ENCODE measurements at regions not wholly inside any gene's neighbourhood (a gene's known extent, or its start where the extent isn't known, plus 50 kb on each side); places are given as distances from the start of the nearest gene placed in this dataset.

- H3K9me3 ChIP-seq: no peaks in the 10 kb centered on the region
- H3K4me1 ChIP-seq: no peaks in the 10 kb centered on the region
- no peak overlapping the region for H3K27ac ChIP-seq
- no peaks in the 10 kb centered on the region for H3K36me3 ChIP-seq
- no peak overlapping the region for H3K4me3 ChIP-seq
- H3K27me3 ChIP-seq: no peaks in the 10 kb centered on the region
- TF ChIP-seq CTCF (IDR thresholded peaks at IDR 0.05): no peak
- TF ChIP-seq POLR2A (IDR thresholded peaks at IDR 0.05): no peak
- no peak for DNase-seq
Measured at GRCh38 chr3:70824773-70825172, 512.3 kb upstream of the MDFIC2 start.

DNA sequence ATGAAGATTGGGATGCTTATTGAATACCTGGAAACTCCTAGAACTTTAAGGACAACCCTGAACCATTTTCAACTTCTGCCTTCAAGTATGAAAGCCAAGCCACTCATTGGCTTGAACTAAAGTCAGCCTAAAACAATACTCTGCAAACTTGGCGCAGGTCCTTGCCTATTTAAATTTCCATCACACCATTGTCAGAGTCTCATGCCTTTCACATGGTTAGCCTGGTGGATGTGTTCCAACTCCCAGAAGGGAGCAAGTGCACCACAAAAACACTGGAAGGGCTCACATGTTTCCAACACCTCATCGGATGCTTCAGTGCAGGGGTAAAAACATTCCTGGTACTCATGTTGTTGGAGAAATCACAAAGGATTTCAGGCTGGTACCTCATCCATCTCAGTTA, 511.6 kb upstream of the MDFIC2 start:
- no peak for DNase-seq
- Histone ChIP-seq H3K4me3 (no peak overlapping the region), H3K27me3 (no peaks in the 10 kb centered on the region), H3K4me1 (no peaks in the 10 kb centered on the region), H3K9me3 (no peaks in the 10 kb centered on the region), H3K27ac (no peak overlapping the region), H3K36me3 (no peaks in the 10 kb centered on the region)
- TF ChIP-seq POLR2A (IDR thresholded peaks at IDR 0.05) (no peak), CTCF (IDR thresholded peaks at IDR 0.05) (no peak)

GRCh38 chr3:70823622-70824021, 511.2 kb upstream of the MDFIC2 start:
- Histone ChIP-seq H3K9me3 (no peaks in the 10 kb centered on the region), H3K36me3 (no peaks in the 10 kb centered on the region), H3K27me3 (no peaks in the 10 kb centered on the region), H3K27ac (no peak overlapping the region), H3K4me1 (no peaks in the 10 kb centered on the region), H3K4me3 (no peak overlapping the region)
- no peak for TF ChIP-seq CTCF (IDR thresholded peaks at IDR 0.05)
- no peak for TF ChIP-seq POLR2A (IDR thresholded peaks at IDR 0.05)
- DNase-seq: no peak

- Histone ChIP-seq H3K36me3 (no peaks in the 10 kb centered on the region), H3K27ac (no peak overlapping the region), H3K4me1 (no peaks in the 10 kb centered on the region), H3K4me3 (no peak overlapping the region), H3K9me3 (no peaks in the 10 kb centered on the region), H3K27me3 (no peaks in the 10 kb centered on the region)
- no peak for TF ChIP-seq CTCF (IDR thresholded peaks at IDR 0.05)
- TF ChIP-seq POLR2A (IDR thresholded peaks at IDR 0.05): no peak
- no peak for DNase-seq
Measured at GRCh38 chr3:70822669-70823068, 510.2 kb upstream of the MDFIC2 start.

DNA sequence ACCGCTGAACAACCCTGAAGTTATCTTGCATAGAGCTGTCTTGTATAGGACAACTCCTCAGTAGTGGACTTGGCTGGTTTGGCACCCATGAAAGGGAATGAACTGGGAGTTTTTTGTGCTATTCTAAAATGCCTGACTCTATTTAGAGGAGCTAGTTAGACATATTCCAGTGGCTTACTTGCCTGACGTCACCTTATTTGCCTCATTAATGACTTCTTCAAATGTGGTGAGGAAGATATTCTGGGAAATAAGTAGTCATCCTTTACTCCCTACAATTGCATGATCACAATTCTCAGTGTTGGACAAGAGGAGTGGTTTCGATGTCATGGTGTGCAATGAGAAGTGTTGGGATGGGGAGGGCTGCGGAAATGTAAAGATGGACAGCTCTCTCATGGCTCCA, 509.2 kb upstream of the MDFIC2 start:
- Histone ChIP-seq H3K4me1 (no peaks in the 10 kb centered on the region), H3K27me3 (no peaks in the 10 kb centered on the region), H3K27ac (no peak overlapping the region), H3K9me3 (no peaks in the 10 kb centered on the region), H3K4me3 (no peak overlapping the region), H3K36me3 (no peaks in the 10 kb centered on the region)
- TF ChIP-seq POLR2A (IDR thresholded peaks at IDR 0.05) (no peak), CTCF (IDR thresholded peaks at IDR 0.05) (no peak)
- no peak for DNase-seq

- no peaks in the 10 kb centered on the region for H3K9me3 ChIP-seq
- no peaks in the 10 kb centered on the region for H3K27me3 ChIP-seq
Measured at GRCh38 chr3:70820397-70820796, 508.0 kb upstream of the MDFIC2 start.

More at GRCh38 chr3:70820397-70820796, 508.0 kb upstream of the MDFIC2 start:
- Histone ChIP-seq H3K36me3 (no peaks in the 10 kb centered on the region), H3K4me1 (no peaks in the 10 kb centered on the region), H3K4me3 (no peak overlapping the region), H3K27ac (no peak overlapping the region)
- TF ChIP-seq POLR2A (IDR thresholded peaks at IDR 0.05) (no peak), CTCF (IDR thresholded peaks at IDR 0.05) (no peak)
- DNase-seq: no peak

Data from Peyer's patch (tissue), 4 donors.